Esophagus muscularis mucosa (tissue), 4 donors: ENCODE measurements at regions not wholly inside any gene's neighbourhood (a gene's known extent, or its start where the extent isn't known, plus 50 kb on each side); places are given as distances from the start of the nearest gene placed in this dataset.
"Not testable (repeated sequence)": the region's sequence is repeated elsewhere in the genome, so short reads cannot be mapped to it uniquely, and the experiment has no call there.

ENCODE experiments used
- DNase-seq: peaks from one replicate; pipeline ENCODE4 v3.0.0-alpha.2; 2017; ENCODE audit errors: extremely low spot score
- H3K27ac ChIP-seq, 4 donors: fragments of 200-600 bp; sonication (generic); replicated peaks in 1 of 4; 1 replicate in 3 of 4; 2 replicates in 1 of 4; pipeline ENCODE4 v1.5.1; 2016 to 2019; ENCODE audit warnings: mild to moderate bottlenecking in 1 of 4
- H3K27me3 ChIP-seq, 4 donors: fragments of 200-600 bp; sonication (generic); one replicate each; pipeline versions ENCODE4 v1.5.1 to v1.6.0; 2016 to 2019
- H3K36me3 ChIP-seq, 4 donors: fragments of 200-600 bp; sonication (generic); one replicate each; pipeline ENCODE4 v1.5.1; 2016 to 2019
- H3K4me1 ChIP-seq, 4 donors: fragments of 200-600 bp; sonication (generic); one replicate each; pipeline ENCODE4 v1.5.1; 2016 to 2019
- H3K4me3 ChIP-seq, 4 donors: fragments of 200-600 bp; sonication (generic); 1 replicate in 2 of 4; 2 replicates in 2 of 4; pipeline ENCODE4 v1.5.1; 2016 to 2019; ENCODE audit warnings: mild to moderate bottlenecking in 4 of 4, moderate library complexity in 1 of 4
- H3K9me3 ChIP-seq, 4 donors: fragments of 200-600 bp; sonication (generic); 1 replicate in 3 of 4; 2 replicates in 1 of 4; pipeline ENCODE4 v1.5.1; 2016 to 2019
- CTCF ChIP-seq, 3 experiments: fragments of 200-600 bp in 2 of 3; fragments of 450-650 bp in 1 of 3; sonication (generic) in 2 of 3; IDR thresholded peaks; one replicate each; pipeline ENCODE4 v1.5.1; 2017 to 2019; ENCODE audit warnings: antibody characterized with exemption in 3 of 3, mild to moderate bottlenecking in 2 of 3, moderate library complexity in 1 of 3
- EP300 ChIP-seq: sonication (generic); formaldehyde crosslinking; IDR thresholded peaks from one replicate; pipeline ENCODE4 v1.6.1; 2017; ENCODE audit warnings: antibody characterized with exemption
- POLR2A ChIP-seq: fragments of 450-650 bp; IDR thresholded peaks from one replicate; pipeline ENCODE4 v1.6.1; 2017; ENCODE audit warnings: antibody characterized with exemption, moderate library complexity, mild to moderate bottlenecking, low read depth
- POLR2AphosphoS5 ChIP-seq, 2 donors: sonication (generic); formaldehyde crosslinking; IDR thresholded peaks; one replicate each; pipeline ENCODE4 v1.6.1; 2017; ENCODE audit warnings: antibody characterized with exemption in 2 of 2
- WGBS: methylation state at CpG from one replicate; pipeline ENCODE4 v1.1.5; 2018; 5-methylcytosine and 5-hydroxymethylcytosine counted together
- intact Hi-C: fragments of 100-400 bp; cut with DNase I; formaldehyde crosslinking; loops from one replicate; pipeline ENCODE4 v1.15.1; 2023

- Histone ChIP-seq H3K4me3 (no peak overlapping the region), H3K27me3 (no peaks in the 10 kb centered on the region), H3K9me3 (no peaks in the 10 kb centered on the region), H3K4me1 (peaks cover 19 to 31% (median 23%) of the 10 kb centered on the region in 4 donors), H3K36me3 (no peaks in the 10 kb centered on the region), H3K27ac (no peak overlapping the region)
- intact Hi-C loops: no loop called here
- no peak for DNase-seq
- WGBS: 90% methylated on average over 38 of the region's 38 CpGs
- TF ChIP-seq POLR2AphosphoS5 (IDR thresholded peaks at IDR 0.05) (no peak), POLR2A (no peak), EP300 (no peak), CTCF (IDR thresholded peaks at IDR 0.05) (no peak)
Observed at GRCh38 chr16:85284141-85284817, 172.0 kb upstream of the CIBAR2 start.

- H3K4me3 ChIP-seq: no peak overlapping the region
- H3K36me3 ChIP-seq: no peaks in the 10 kb centered on the region
- TF ChIP-seq POLR2AphosphoS5 (IDR thresholded peaks at IDR 0.05) (no peak), CTCF (IDR thresholded peaks at IDR 0.05) (no peak), EP300 (no peak), POLR2A (no peak)
- no peaks in the 10 kb centered on the region for H3K27me3 ChIP-seq
- no peaks in the 10 kb centered on the region for H3K9me3 ChIP-seq
- no peak for DNase-seq
- intact Hi-C loops: no loop called here
- peak overlapping the region in 2 of 4 donors; percentile 37 to 69 for H3K27ac ChIP-seq
- 87% methylated on average over 6 of the region's 7 CpGs for WGBS
- peaks cover 16 to 44% (median 32%) of the 10 kb centered on the region in 4 donors for H3K4me1 ChIP-seq
Observed at GRCh38 chr16:85285681-85286065, 173.4 kb upstream of the CIBAR2 start.

GRCh38 chr16:85286066-85286831 lies 174.0 kb upstream of the CIBAR2 start:
- Histone ChIP-seq H3K27ac (peak overlapping the region; percentile 11 to 69 (median 29)), H3K4me3 (peak overlapping the region in 2 of 4 donors; percentile 19), H3K4me1 (peaks cover 16 to 49% (median 37%) of the 10 kb centered on the region in 4 donors), H3K36me3 (no peaks in the 10 kb centered on the region), H3K27me3 (no peaks in the 10 kb centered on the region), H3K9me3 (no peaks in the 10 kb centered on the region)
- intact Hi-C loops: no loop called here
- DNase-seq: no peak
- 70% methylated on average over 22 of the region's 29 CpGs for WGBS
- peak; percentile 25 to 61 for TF ChIP-seq POLR2AphosphoS5 (IDR thresholded peaks at IDR 0.05)
- no peak for TF ChIP-seq POLR2A

GRCh38 chr16:85286951-85287814 lies 174.9 kb upstream of the CIBAR2 start:
- H3K27ac ChIP-seq: peak overlapping the region in 3 of 4 donors; percentile 21 to 69 (median 33)
- peaks cover 16 to 53% (median 42%) of the 10 kb centered on the region in 4 donors for H3K4me1 ChIP-seq
- 86% methylated on average over 20 of the region's 34 CpGs for WGBS
- H3K36me3 ChIP-seq: no peaks in the 10 kb centered on the region
- TF ChIP-seq POLR2A (no peak), CTCF (IDR thresholded peaks at IDR 0.05) (no peak), EP300 (no peak), POLR2AphosphoS5 (IDR thresholded peaks at IDR 0.05) (no peak)
- DNase-seq: no peak
- no peaks in the 10 kb centered on the region for H3K27me3 ChIP-seq
- intact Hi-C loops: no loop called here
- H3K4me3 ChIP-seq: peak overlapping the region in 2 of 4 donors; percentile 19
- no peaks in the 10 kb centered on the region for H3K9me3 ChIP-seq

GRCh38 chr16:85287815-85288109 lies 175.5 kb upstream of the CIBAR2 start:
- 98% methylated on average over 13 of the region's 13 CpGs for WGBS
- Histone ChIP-seq H3K4me1 (peaks cover 16 to 53% (median 42%) of the 10 kb centered on the region in 4 donors), H3K27ac (peak overlapping the region in 1 of 4 donors; percentile 21)
- H3K27me3 ChIP-seq, H3K4me3 ChIP-seq, DNase-seq, intact Hi-C loops, H3K9me3 ChIP-seq, H3K36me3 ChIP-seq: not testable (repeated sequence)
